Naive thymus-derived CD8-positive, alpha-beta T cell (primary cell): ENCODE measurements at regions not wholly inside any gene's neighbourhood (a gene's known extent, or its start where the extent isn't known, plus 50 kb on each side); places are given as distances from the start of the nearest gene placed in this dataset.
A peak's percentile ranks its signal among the peaks of the same experiment; 100 is the strongest.

Source experiments
- ATAC-seq, 2 donors: fragments of 150-1000 bp; cut with Tn5 transposase in 1 of 2; sonication (Bioruptor Pico), chemical (Tn5 transposase) in 1 of 2; 1 replicate in 1 of 2; 2 replicates in 1 of 2; pipeline ENCODE4 v1.10.0; 2021; ENCODE audit warnings: mild to moderate bottlenecking in 2 of 2, moderate library complexity in 2 of 2
- POLR2A ChIA-PET: fragments of 350-600 bp; sonication (Branson Sonifier 250); formaldehyde crosslinking; loops from one replicate; lab custom pipeline; 2021; ENCODE audit warnings: antibody characterized with exemption; lab: Charles Lee
- DNase-seq, 10 donors: peaks; one replicate each; pipeline versions ENCODE4 v3.0.0 to v3.0.0-alpha.2; 2020 to 2022
- H3K27ac Mint-ChIP-seq, 10 donors: one replicate each; pipeline ENCODE4 v1.8.0; 2020 to 2022; ENCODE audit warnings: mild to moderate bottlenecking in 10 of 10, mixed read lengths in 10 of 10, moderate library complexity in 4 of 10, inconsistent platforms in 1 of 10
- H3K27me3 Mint-ChIP-seq, 5 donors: one replicate each; pipeline ENCODE4 v1.8.0; 2021 to 2022; ENCODE audit warnings: mixed read lengths in 5 of 5
- H3K36me3 Mint-ChIP-seq, 3 donors: one replicate each; pipeline ENCODE4 v1.8.0; 2020 to 2022; ENCODE audit warnings: mixed read lengths in 3 of 3, mild to moderate bottlenecking in 2 of 3, inconsistent platforms in 1 of 3
- H3K4me1 Mint-ChIP-seq, 4 donors: one replicate each; pipeline ENCODE4 v1.8.0; 2021 to 2022; ENCODE audit warnings: mixed read lengths in 4 of 4
- H3K4me3 Mint-ChIP-seq, 10 donors: one replicate each; pipeline ENCODE4 v1.8.0; 2020 to 2022; ENCODE audit warnings: mild to moderate bottlenecking in 10 of 10, mixed read lengths in 10 of 10, moderate library complexity in 6 of 10, inconsistent platforms in 1 of 10
- H3K9me3 Mint-ChIP-seq, 9 donors: one replicate each; pipeline ENCODE4 v1.8.0; 2020 to 2022; ENCODE audit warnings: mixed read lengths in 9 of 9, mild to moderate bottlenecking in 3 of 9, inconsistent platforms in 1 of 9, moderate library complexity in 1 of 9

DNA sequence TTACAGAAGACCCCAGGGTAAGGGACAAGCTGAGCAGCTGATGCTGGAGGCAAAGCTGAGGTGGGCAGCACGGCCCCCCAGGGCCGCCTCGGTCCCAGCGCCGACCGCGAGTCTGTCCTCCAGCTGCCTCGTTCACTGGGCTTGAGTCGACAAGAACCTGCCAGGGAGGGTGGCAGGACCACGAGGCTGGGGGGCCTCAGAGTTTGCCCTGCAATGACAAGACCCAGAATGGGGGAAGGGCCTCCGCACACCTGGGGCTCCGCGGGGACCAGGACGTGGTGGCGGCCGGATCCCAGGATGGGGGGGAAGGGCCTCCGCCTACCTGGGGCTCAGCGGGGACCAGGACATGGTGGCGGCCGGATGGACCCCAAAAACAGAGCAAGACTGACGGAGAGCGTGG lies 53.9 kb upstream of the COL18A1 start:
- Mint-ChIP-seq H3K4me1 (peaks cover 3 to 12% (median 7%) of the 10 kb centered on the region in 4 donors), H3K4me3 (no peak overlapping the region), H3K36me3 (no peaks in the 10 kb centered on the region), H3K27me3 (peaks cover 8 to 15% (median 9%) of the 10 kb centered on the region in 5 donors), H3K27ac (no peak overlapping the region), H3K9me3 (no peaks in the 10 kb centered on the region)
- ATAC-seq (no peak), DNase-seq (peak in 1 of 10 donors; percentile 31)
- POLR2A ChIA-PET, result no interaction called here

DNA sequence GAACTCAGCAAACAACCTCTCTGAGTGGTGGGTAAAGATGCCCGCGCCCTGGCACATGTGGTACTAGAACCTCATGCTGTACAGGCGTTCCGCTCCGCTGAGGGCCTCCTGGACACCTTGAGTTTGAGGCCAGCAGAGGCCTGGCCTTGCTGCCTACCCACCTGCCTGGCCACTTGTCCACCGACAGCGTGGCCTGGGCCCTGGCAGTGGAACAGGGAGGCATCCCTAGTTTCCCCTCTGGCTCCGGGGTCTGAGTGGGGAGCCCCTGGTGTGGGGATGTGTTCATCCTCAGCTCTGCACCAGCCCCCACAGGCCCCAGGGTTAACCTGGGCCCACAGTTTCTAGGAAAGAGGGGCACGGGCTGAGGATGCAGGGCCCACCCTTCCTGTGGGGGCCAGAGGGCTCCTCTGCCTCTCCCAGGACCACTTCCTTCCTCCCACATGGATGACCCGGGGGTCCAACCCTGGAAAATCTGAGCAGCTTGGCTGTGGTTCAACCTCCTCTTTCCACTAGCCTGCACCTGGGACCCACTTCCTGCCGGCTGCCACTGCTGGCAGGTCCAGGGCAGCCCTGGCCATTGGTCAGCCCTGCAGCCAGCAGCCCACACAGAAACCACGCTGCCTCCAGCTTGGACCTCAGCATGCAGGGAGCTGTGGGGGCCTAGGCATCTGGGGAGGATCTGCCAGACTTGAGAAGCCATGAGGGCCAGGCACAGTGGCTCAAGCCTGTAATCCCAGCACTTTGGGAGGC lies 53.3 kb upstream of the COL18A1 start:
- Mint-ChIP-seq H3K4me1 (peaks cover 3 to 14% (median 7%) of the 10 kb centered on the region in 4 donors), H3K27ac (no peak overlapping the region), H3K27me3 (peaks cover 8 to 20% (median 12%) of the 10 kb centered on the region in 5 donors), H3K36me3 (no peaks in the 10 kb centered on the region), H3K4me3 (no peak overlapping the region), H3K9me3 (no peaks in the 10 kb centered on the region)
- ATAC-seq (no peak), DNase-seq (peak in 1 of 10 donors; percentile 45)
- POLR2A ChIA-PET, result no interaction called here

DNA sequence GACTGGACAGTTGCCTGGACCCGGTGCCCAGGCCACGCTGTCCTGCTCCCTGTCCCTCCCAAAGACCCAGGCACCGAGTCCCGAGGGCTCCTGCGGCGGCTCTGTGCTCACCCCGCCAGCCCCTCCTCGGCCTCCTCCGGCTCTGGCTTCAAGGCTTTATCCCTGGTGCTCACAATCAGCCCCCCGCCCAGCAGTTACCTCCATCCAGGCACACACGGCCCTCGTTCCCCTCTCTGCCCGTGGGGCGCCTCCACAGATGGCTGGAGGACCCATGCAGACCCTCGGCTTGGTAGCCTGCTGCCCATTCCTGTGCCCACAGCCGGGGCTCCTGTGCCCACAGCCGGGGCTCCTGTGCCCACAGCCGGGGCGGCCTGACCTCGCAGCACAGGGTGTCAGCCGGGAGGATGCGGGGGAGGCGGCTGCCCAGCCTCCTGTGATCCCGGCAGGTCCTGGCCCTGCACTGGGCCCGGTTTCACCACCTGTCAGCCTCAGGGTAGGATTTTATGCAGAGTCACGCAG lies 52.3 kb upstream of the COL18A1 start:
- peaks cover 10 to 28% (median 16%) of the 10 kb centered on the region in 5 donors for H3K27me3 Mint-ChIP-seq
- DNase-seq (peak in 1 of 10 donors; percentile 42), ATAC-seq (no peak)
- H3K36me3 Mint-ChIP-seq, result no peaks in the 10 kb centered on the region
- H3K27ac Mint-ChIP-seq, result no peak overlapping the region
- POLR2A ChIA-PET, result no interaction called here
- H3K4me3 Mint-ChIP-seq, result no peak overlapping the region
- peaks cover 3 to 14% (median 7%) of the 10 kb centered on the region in 4 donors for H3K4me1 Mint-ChIP-seq
- H3K9me3 Mint-ChIP-seq, result no peaks in the 10 kb centered on the region

DNA sequence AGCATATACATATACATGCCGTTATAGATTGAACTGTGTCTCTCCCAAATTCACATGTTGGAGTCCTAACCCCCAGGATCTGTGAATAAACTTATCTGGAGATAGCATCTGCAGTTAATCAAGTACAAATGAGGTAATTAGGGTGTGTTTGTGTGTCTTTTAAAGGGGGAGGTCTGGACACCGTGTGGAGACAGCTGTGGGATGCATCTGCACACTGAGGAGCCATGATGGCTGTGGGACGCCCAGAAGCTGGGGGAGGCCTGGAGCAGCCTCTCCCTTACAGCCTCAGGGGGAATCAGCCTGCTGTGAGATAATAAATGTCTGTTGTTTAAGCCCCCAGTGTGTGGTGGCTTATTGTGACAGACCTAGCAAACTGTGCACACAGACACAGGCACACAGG lies 51.8 kb upstream of the COL18A1 start:
- ATAC-seq, result no peak
- no peaks in the 10 kb centered on the region for H3K36me3 Mint-ChIP-seq
- POLR2A ChIA-PET, result no interaction called here

DNA sequence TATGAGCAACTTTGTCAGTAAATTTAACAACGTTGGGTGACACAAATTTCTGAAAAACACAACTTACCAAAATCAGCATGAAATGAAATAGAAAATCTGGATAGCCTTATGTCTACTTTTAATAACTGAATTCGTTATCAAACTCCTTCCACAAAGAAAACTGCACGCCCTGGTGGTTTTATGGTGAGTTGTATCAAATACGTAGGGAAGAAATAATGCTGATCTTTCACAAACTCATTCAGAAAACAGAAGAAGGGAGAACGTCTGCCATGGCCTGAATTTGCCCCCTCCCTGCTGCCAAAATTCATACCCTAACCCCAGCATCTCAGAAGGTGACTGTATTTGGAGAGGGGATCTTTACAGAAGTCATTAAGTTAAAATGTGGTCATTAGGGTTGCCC lies 50.0 kb upstream of the COL18A1 start:
- POLR2A ChIA-PET, result no interaction called here
- ATAC-seq (no peak), DNase-seq (no peak)
- Mint-ChIP-seq H3K36me3 (no peaks in the 10 kb centered on the region), H3K27ac (peak overlapping the region in 2 of 10 donors; percentile 11 to 37), H3K27me3 (peaks cover 10 to 28% (median 16%) of the 10 kb centered on the region in 5 donors), H3K4me1 (peaks cover 3 to 14% (median 7%) of the 10 kb centered on the region in 4 donors), H3K4me3 (no peak overlapping the region), H3K9me3 (no peaks in the 10 kb centered on the region)

More for the DNA sequence above, 51.8 kb upstream of the COL18A1 start:
- H3K4me3 Mint-ChIP-seq, result no peak overlapping the region
- no peak overlapping the region for H3K27ac Mint-ChIP-seq
- DNase-seq, result peak in 1 of 10 donors; percentile 18
- peaks cover 3 to 14% (median 7%) of the 10 kb centered on the region in 4 donors for H3K4me1 Mint-ChIP-seq
- no peaks in the 10 kb centered on the region for H3K9me3 Mint-ChIP-seq
- peaks cover 10 to 28% (median 16%) of the 10 kb centered on the region in 5 donors for H3K27me3 Mint-ChIP-seq
